ENCODE measurements at regions not wholly inside any gene's neighbourhood (a gene's known extent, or its start where the extent isn't known, plus 50 kb on each side); places are given as distances from the start of the nearest gene placed in this dataset.

DNA sequence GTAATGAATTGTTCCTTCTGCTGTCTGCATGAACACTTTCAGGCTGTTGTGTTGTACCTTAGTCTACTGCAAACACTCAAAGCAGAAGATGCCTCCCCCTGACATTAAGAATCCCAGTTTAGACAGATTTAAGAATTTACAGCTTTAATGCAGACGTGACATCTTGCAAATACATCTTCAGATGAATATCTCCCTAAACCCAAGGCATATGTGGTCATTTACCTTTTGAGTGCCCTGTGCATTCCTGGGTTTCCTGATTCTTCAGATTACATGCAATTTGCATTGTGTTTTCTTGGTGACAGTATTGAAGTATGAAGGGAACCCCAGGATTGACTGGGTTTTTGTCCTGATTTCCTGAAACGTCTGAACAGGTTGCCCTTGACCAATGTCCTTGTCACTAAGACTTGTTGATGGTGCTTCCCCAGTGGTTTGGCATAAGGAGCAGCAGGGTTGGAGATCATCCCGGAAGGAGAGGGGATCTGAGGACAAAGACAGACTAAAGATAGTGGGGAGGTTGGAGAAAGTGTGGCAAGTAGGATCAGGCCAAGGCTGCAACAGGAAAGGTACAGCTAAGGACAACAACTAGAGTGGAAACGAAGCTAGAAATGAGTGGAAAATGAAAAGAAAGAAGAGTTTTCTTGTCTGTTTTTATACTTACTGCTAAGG is 123.8 kb upstream of the RHOBTB1 start:
- H3K27ac ChIP-seq (ENCODE audit: extremely low read length, insufficient read depth, low read length): peak overlapping the region; percentile 87
- peak overlapping the region; percentile 55 for H2AFZ ChIP-seq (ENCODE audit: low read length)
- in situ Hi-C loops (cut with HindIII; ENCODE audit: extremely low pct_ligation_motif_present, low pct_unique_long_range_greater_than_20kb) (no loop called here), intact Hi-C loops (cut with micrococcal nuclease; ENCODE audit: unreplicated experiment) (loop anchor here (1.0 to 5.0 kb wide), 2 partner anchors 7 to 46 kb away; no protein-coding TSS in a partner anchor)
- ChIA-PET POLR2A (interaction anchor here (1.6 to 4.9 kb wide), 2 partner anchors 8 to 67 kb away, joined by 4 to 37 read pairs; no protein-coding TSS in a partner anchor), CTCF (ENCODE audit: low intra/inter-chr PET ratio, low total read pairs) (no interaction called here)
- 75% methylated on average over 4 of the region's 4 CpGs for WGBS (ENCODE audit: low lambda C conversion rate)
- ATAC-seq: no peak
- H3K4me2 ChIP-seq (ENCODE audit: low read depth, low read length): no peak overlapping the region
- no peaks in the 10 kb centered on the region for H4K20me1 ChIP-seq (ENCODE audit: insufficient read depth, low read length)
- no peaks in the 10 kb centered on the region for H3K79me2 ChIP-seq (ENCODE audit: insufficient read depth, low read length)
- H3K36me3 ChIP-seq (replicated peaks in 1 of 2; ENCODE audit: control insufficient read depth in 1 of 2, insufficient read depth in 2 of 2, low read length in 2 of 2): no peaks in the 10 kb centered on the region
- H3K4me1 ChIP-seq (ENCODE audit: insufficient read depth, low read length): peaks cover 64% of the 10 kb centered on the region
- no peak for DNase-seq (ENCODE audit: low spot score)
- peak; percentile 51; the same call in 1 of the 2 replicates for TF ChIP-seq BRD4 (CRISPR knock-in tag; IDR thresholded peaks at IDR 0.05)
- no peak for TF ChIP-seq ZNF607 (CRISPR knock-in tag; IDR thresholded peaks at IDR 0.05; ENCODE audit: borderline replicate concordance)
- no TSS peak for BruUV-seq (replicated peaks)
- no peak overlapping the region for H3K4me3 ChIP-seq (replicated peaks in 1 of 3; ENCODE audit: insufficient read depth in 1 of 3, low read depth in 2 of 3, low read length in 3 of 3)
- H3K9ac ChIP-seq (ENCODE audit: insufficient read depth, low read depth, low read length): peak overlapping the region; percentile 5; the same call in 1 of the 2 replicates
- H3K9me3 ChIP-seq (ENCODE audit: low read length): no peaks in the 10 kb centered on the region
- FAIRE-seq: no peak
- no peaks in the 10 kb centered on the region for H3K27me3 ChIP-seq (ENCODE audit: control insufficient read depth in 1 of 2, insufficient read depth in 2 of 2, low read length in 2 of 2)

DNA sequence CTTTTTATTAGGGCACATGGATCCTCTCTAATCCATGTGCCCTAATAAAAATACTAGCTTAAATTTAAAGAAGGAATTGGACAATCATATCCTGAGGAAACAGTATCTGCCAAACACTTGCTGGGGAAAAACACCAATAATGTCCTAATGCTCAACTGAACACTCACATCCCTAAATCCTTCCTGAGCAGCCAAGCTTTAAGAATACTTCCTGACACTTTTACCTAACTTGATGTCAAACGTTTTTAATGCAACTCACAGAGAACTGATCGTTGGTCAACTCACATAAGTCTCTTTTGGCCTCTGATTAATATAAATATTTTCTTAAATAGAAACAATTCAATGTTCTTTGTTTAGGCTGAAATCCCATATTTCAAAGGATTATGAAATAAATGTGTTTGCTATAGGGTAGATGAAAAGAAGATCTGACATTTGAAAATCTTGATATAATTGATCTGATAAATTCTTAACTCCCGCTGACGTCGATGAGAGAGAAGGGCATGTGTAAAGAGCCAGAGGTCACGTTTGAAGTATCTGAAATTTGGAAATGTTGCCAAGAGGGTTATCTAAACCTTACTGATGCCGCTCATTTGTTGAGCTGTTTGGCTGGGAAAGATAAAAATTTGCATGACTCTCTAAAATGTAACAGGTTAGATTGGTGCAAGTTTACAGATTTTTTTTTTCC is 122.8 kb upstream of the RHOBTB1 start:
- peak overlapping the region; percentile 87 for H3K27ac ChIP-seq (ENCODE audit: extremely low read length, insufficient read depth, low read length)
- peak; percentile 66 for ATAC-seq
- H3K27me3 ChIP-seq (ENCODE audit: control insufficient read depth in 1 of 2, insufficient read depth in 2 of 2, low read length in 2 of 2): no peaks in the 10 kb centered on the region
- DNase-seq (ENCODE audit: low spot score): peak; percentile 97
- H3K79me2 ChIP-seq (ENCODE audit: insufficient read depth, low read length): no peaks in the 10 kb centered on the region
- BruUV-seq (replicated peaks): no TSS peak
- peak overlapping the region; percentile 50 for H3K9ac ChIP-seq (ENCODE audit: insufficient read depth, low read depth, low read length)
- in situ Hi-C loops (cut with HindIII; ENCODE audit: extremely low pct_ligation_motif_present, low pct_unique_long_range_greater_than_20kb): no loop called here
- no peak overlapping the region for H2AFZ ChIP-seq (ENCODE audit: low read length)
- peak overlapping the region; percentile 35; the same call in 1 of the 2 replicates for H3K4me2 ChIP-seq (ENCODE audit: low read depth, low read length)
- WGBS (ENCODE audit: low lambda C conversion rate): under 1% methylated on average over 7 of the region's 7 CpGs
- H3K36me3 ChIP-seq (replicated peaks in 1 of 2; ENCODE audit: control insufficient read depth in 1 of 2, insufficient read depth in 2 of 2, low read length in 2 of 2): no peaks in the 10 kb centered on the region
- peak; percentile 70 for FAIRE-seq
- H4K20me1 ChIP-seq (ENCODE audit: insufficient read depth, low read length): no peaks in the 10 kb centered on the region
- H3K4me1 ChIP-seq (ENCODE audit: insufficient read depth, low read length): peaks cover 74% of the 10 kb centered on the region
- H3K4me3 ChIP-seq (replicated peaks in 1 of 3; ENCODE audit: insufficient read depth in 1 of 3, low read depth in 2 of 3, low read length in 3 of 3): no peak overlapping the region
- ChIA-PET POLR2A (interaction anchor here (1.3 to 4.9 kb wide), 3 partner anchors 9 to 1028 kb away, joined by 3 to 37 read pairs (median 4); no protein-coding TSS in a partner anchor), CTCF (ENCODE audit: low intra/inter-chr PET ratio, low total read pairs) (no interaction called here)
- H3K9me3 ChIP-seq (ENCODE audit: low read length): no peaks in the 10 kb centered on the region
- intact Hi-C loops (cut with micrococcal nuclease; ENCODE audit: unreplicated experiment): loop anchor here (1.0 to 5.0 kb wide), 3 partner anchors 8 to 66 kb away; no protein-coding TSS in a partner anchor
- TF ChIP-seq DPF2 (CRISPR knock-in tag; IDR thresholded peaks at IDR 0.05; ENCODE audit: borderline replicate concordance, low read depth) (peak; percentile 46; the same call in 1 of the 2 replicates), SALL2 (CRISPR knock-in tag; IDR thresholded peaks at IDR 0.05) (0 out of 2 replicates have a peak, but pooled peaks have one; percentile 37), NR2F6 (IDR thresholded peaks at IDR 0.05) (peak; percentile 99), NR2F6 (CRISPR knock-in tag; IDR thresholded peaks at IDR 0.05) (peak; percentile 92), GATA4 (IDR thresholded peaks at IDR 0.05; ENCODE audit: borderline replicate concordance, low read depth) (peak; percentile 98), POLR2A (IDR thresholded peaks at IDR 0.05; ENCODE audit: insufficient read depth in 1 of 2, low read depth in 2 of 2, low read length in 2 of 2) (no peak), ASH2L (IDR thresholded peaks at IDR 0.05; ENCODE audit: insufficient read length, low read depth, low read length) (peak; percentile 38), FOXP1 (IDR thresholded peaks at IDR 0.05) (no peak), FOXP1 (CRISPR knock-in tag; IDR thresholded peaks at IDR 0.05) (peak; percentile 67; the same call in 1 of the 2 replicates), EHMT2 (IDR thresholded peaks at IDR 0.05; ENCODE audit: borderline replicate concordance, low read depth, low read length) (peak; percentile 24; the same call in 1 of the 2 replicates), CREB1 (IDR thresholded peaks at IDR 0.05) (peak; percentile 42; the same call in 1 of the 2 replicates), CREB1 (CRISPR knock-in tag; IDR thresholded peaks at IDR 0.05) (0 out of 2 replicates have a peak, but pooled peaks have one; percentile 28), ZKSCAN8 (CRISPR knock-in tag; IDR thresholded peaks at IDR 0.05; ENCODE audit: borderline replicate concordance) (0 out of 2 replicates have a peak, but pooled peaks have one; percentile 39), ZNF30 (CRISPR knock-in tag; IDR thresholded peaks at IDR 0.05) (no peak), TBL1XR1 (IDR thresholded peaks at IDR 0.05; ENCODE audit: borderline replicate concordance, low read length, partially characterized antibody) (no peak)
- TF ChIP-seq, protein P1, sequence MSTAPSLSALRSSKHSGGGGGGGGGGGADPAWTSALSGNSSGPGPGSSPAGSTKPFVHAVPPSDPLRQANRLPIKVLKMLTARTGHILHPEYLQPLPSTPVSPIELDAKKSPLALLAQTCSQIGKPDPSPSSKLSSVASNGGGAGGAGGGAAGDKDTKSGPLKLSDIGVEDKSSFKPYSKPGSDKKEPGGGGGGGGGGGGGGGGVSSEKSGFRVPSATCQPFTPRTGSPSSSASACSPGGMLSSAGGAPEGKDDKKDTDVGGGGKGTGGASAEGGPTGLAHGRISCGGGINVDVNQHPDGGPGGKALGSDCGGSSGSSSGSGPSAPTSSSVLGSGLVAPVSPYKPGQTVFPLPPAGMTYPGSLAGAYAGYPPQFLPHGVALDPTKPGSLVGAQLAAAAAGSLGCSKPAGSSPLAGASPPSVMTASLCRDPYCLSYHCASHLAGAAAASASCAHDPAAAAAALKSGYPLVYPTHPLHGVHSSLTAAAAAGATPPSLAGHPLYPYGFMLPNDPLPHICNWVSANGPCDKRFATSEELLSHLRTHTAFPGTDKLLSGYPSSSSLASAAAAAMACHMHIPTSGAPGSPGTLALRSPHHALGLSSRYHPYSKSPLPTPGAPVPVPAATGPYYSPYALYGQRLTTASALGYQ (CRISPR knock-in tag; IDR thresholded peaks at IDR 0.05): peak; percentile 84
